ENCODE measurements at regions not wholly inside any gene's neighbourhood (a gene's known extent, or its start where the extent isn't known, plus 50 kb on each side); places are given as distances from the start of the nearest gene placed in this dataset.

- TF ChIP-seq CTCF (IDR thresholded peaks at IDR 0.05; ENCODE audit: low read depth, low read length), result no peak
- no peak overlapping the region for H3K4me3 ChIP-seq (ENCODE audit: low read depth, low read length)
Observed at GRCh38 chr16:50967827-50968612, 183.1 kb downstream of the SALL1 start.

GRCh38 chr16:50964491-50964890 is 186.6 kb downstream of the SALL1 start:
- no peak for TF ChIP-seq CTCF (IDR thresholded peaks at IDR 0.05; ENCODE audit: low read depth, low read length)
- no peak overlapping the region for H3K4me3 ChIP-seq (ENCODE audit: low read depth, low read length)

- no peak for TF ChIP-seq CTCF (IDR thresholded peaks at IDR 0.05; ENCODE audit: low read depth, low read length)
- no peak overlapping the region for H3K4me3 ChIP-seq (ENCODE audit: low read depth, low read length)
Observed at GRCh38 chr16:50961952-50962351, 189.1 kb downstream of the SALL1 start.

- no peak overlapping the region for H3K4me3 ChIP-seq (ENCODE audit: low read depth, low read length)
- TF ChIP-seq CTCF (IDR thresholded peaks at IDR 0.05; ENCODE audit: low read depth, low read length), result no peak
Observed at GRCh38 chr16:50960517-50961202, 190.4 kb downstream of the SALL1 start.

- TF ChIP-seq CTCF (IDR thresholded peaks at IDR 0.05; ENCODE audit: low read depth, low read length), result no peak
- H3K4me3 ChIP-seq (ENCODE audit: low read depth, low read length), result no peak overlapping the region
Observed at GRCh38 chr16:50957056-50957455, 194.0 kb downstream of the SALL1 start.

- H3K4me3 ChIP-seq (ENCODE audit: low read depth, low read length), result no peak overlapping the region
- TF ChIP-seq CTCF (IDR thresholded peaks at IDR 0.05; ENCODE audit: low read depth, low read length), result no peak
Observed at GRCh38 chr16:50956637-50957036, 194.4 kb downstream of the SALL1 start.

GRCh38 chr16:50955311-50955710 is 195.8 kb downstream of the SALL1 start:
- TF ChIP-seq CTCF (IDR thresholded peaks at IDR 0.05; ENCODE audit: low read depth, low read length), result no peak
- H3K4me3 ChIP-seq (ENCODE audit: low read depth, low read length), result no peak overlapping the region

All from WI38 (cell line).